ENCODE measurements at regions not wholly inside any gene's neighbourhood (a gene's known extent, or its start where the extent isn't known, plus 50 kb on each side); places are given as distances from the start of the nearest gene placed in this dataset.

GRCh38 chr3:146953511-146953981, 348.4 kb upstream of the PLSCR5 start:
- no CpG with 5 or more reads among the region's 3 CpGs for WGBS, 2 experiments (ENCODE audit: extremely low coverage in 2 of 2, insufficient read length in 1 of 2)
- BruUV-seq (replicated peaks): no TSS peak
- ATAC-seq (ENCODE audit: low read depth): no peak
- no peak overlapping the region for H3K4me2 ChIP-seq (ENCODE audit: low read depth, low read length)
- no peak overlapping the region for H3K18ac ChIP-seq (ENCODE audit: low read depth, low read length)
- no peak overlapping the region for H3K27ac ChIP-seq (ENCODE audit: insufficient read depth, low read length)
- no peak overlapping the region for H3K4ac ChIP-seq (ENCODE audit: low read depth, low read length)
- no peaks in the 10 kb centered on the region for H3K9me1 ChIP-seq (ENCODE audit: insufficient read depth, low read length)
- no peak overlapping the region for H3K4me3 ChIP-seq (ENCODE audit: insufficient read depth, low read depth, low read length)
- in situ Hi-C loops (cut with MboI; ENCODE audit: low sequenced_read_pairs) (no loop called here), dilution Hi-C loops (cut with HindIII; ENCODE audit: low sequenced_read_pairs, unreplicated experiment) (no loop called here), intact Hi-C loops (cut with micrococcal nuclease) (no loop called here)
- no peak overlapping the region for H2BK120ac ChIP-seq (ENCODE audit: low read depth, low read length)
- no peaks in the 10 kb centered on the region for H3K9me3 ChIP-seq (ENCODE audit: control insufficient read depth, insufficient read depth, low read length)
- H4K20me1 ChIP-seq (ENCODE audit: insufficient read depth, low read length): no peaks in the 10 kb centered on the region
- H2BK20ac ChIP-seq (ENCODE audit: low read depth, low read length): no peak overlapping the region
- no peak overlapping the region for H3K9ac ChIP-seq (ENCODE audit: low read depth, low read length)
- no peak overlapping the region for H2AK5ac ChIP-seq (ENCODE audit: low read depth, low read length)
- CTCF ChIA-PET: interaction anchor here (0.6 kb wide), 1 partner anchor 11 kb away, joined by 3 read pairs; no protein-coding TSS in a partner anchor
- no peak overlapping the region for H2BK5ac ChIP-seq (ENCODE audit: low read depth, low read length, poor library complexity, severe bottlenecking)
- H4K8ac ChIP-seq (ENCODE audit: low read depth in 2 of 2, low read length in 2 of 2): no peak overlapping the region
- H4K5ac ChIP-seq (ENCODE audit: low read depth, low read length): no peak overlapping the region
- DNase-seq: peak; percentile 1
- no peak overlapping the region for H3K14ac ChIP-seq (replicated peaks; ENCODE audit: low read depth, low read length)
- H3K36me3 ChIP-seq (ENCODE audit: control insufficient read depth, insufficient read depth, low read length): no peaks in the 10 kb centered on the region
- no peak overlapping the region for H4K91ac ChIP-seq (ENCODE audit: insufficient read depth, low read depth, low read length)
- TF ChIP-seq NFE2L2 (IDR thresholded peaks at IDR 0.05; ENCODE audit: low read depth, low read length) (no peak), MAFK (IDR thresholded peaks at IDR 0.05; ENCODE audit: low read depth, low read length) (no peak), MAZ (IDR thresholded peaks at IDR 0.05; ENCODE audit: borderline replicate concordance, low read depth, low read length) (no peak), RFX5 (IDR thresholded peaks at IDR 0.05; ENCODE audit: low read depth, low read length) (no peak), MXI1 (IDR thresholded peaks at IDR 0.05; ENCODE audit: borderline replicate concordance, low read depth, low read length) (no peak), RCOR1 (IDR thresholded peaks at IDR 0.05; ENCODE audit: insufficient replicate concordance, low read length) (no peak), SMC3 (IDR thresholded peaks at IDR 0.05; ENCODE audit: low read depth, low read length) (no peak), BHLHE40 (IDR thresholded peaks at IDR 0.05; ENCODE audit: low read depth, low read length) (no peak), RAD21 (IDR thresholded peaks at IDR 0.05; ENCODE audit: low read length) (no peak), ELK1 (IDR thresholded peaks at IDR 0.05; ENCODE audit: borderline replicate concordance, low read depth, low read length) (no peak)
- no peaks in the 10 kb centered on the region for H3K27me3 ChIP-seq (ENCODE audit: control insufficient read depth, insufficient read depth, low read length)
- H2AK9ac ChIP-seq (replicated peaks; ENCODE audit: low read depth, low read length, poor library complexity): no peak overlapping the region
- no peaks in the 10 kb centered on the region for H3K4me1 ChIP-seq (ENCODE audit: control insufficient read depth, insufficient read depth, low read length)
- no peak overlapping the region for H2BK15ac ChIP-seq (ENCODE audit: low read depth, low read length)
- no peak overlapping the region for H3K56ac ChIP-seq (ENCODE audit: extremely low read depth, insufficient read depth, low read length)
- POLR2A ChIA-PET (ENCODE audit: unreplicated experiment): interaction anchor here (0.6 kb wide), 1 partner anchor 12 kb away, joined by 3 read pairs; no protein-coding TSS in a partner anchor
- H2AFZ ChIP-seq (replicated peaks; ENCODE audit: low read length, poor library complexity): peak overlapping the region; percentile 13
- no peaks in the 10 kb centered on the region for H3K79me1 ChIP-seq (ENCODE audit: low read depth in 1 of 2, low read length in 2 of 2)
- no peak overlapping the region for H3K23ac ChIP-seq (ENCODE audit: low read depth, low read length)
